Gastrocnemius medialis (tissue), 4 donors: ENCODE measurements at regions not wholly inside any gene's neighbourhood (a gene's known extent, or its start where the extent isn't known, plus 50 kb on each side); places are given as distances from the start of the nearest gene placed in this dataset.
"Not testable (repeated sequence)": the region's sequence is repeated elsewhere in the genome, so short reads cannot be mapped to it uniquely, and the experiment has no call there.

Experiments used
- ATAC-seq, 2 donors: fragments of 150-250 bp; one replicate each; pipeline ENCODE4 v1.9.1; 2016
- DNase-seq, 2 donors: peaks; one replicate each; pipeline ENCODE4 v3.0.0-alpha.2; 2019
- H3K27ac ChIP-seq, 4 donors: fragments of 200-600 bp; sonication (generic); 1 replicate in 1 of 4; 2 replicates in 3 of 4; pipeline ENCODE4 v1.5.1; 2016 to 2018; ENCODE audit warnings: mild to moderate bottlenecking in 2 of 4, moderate library complexity in 1 of 4
- H3K27me3 ChIP-seq, 3 donors: fragments of 200-600 bp; sonication (generic) in 2 of 3; 1 replicate in 1 of 3; 2 replicates in 2 of 3; pipeline versions ENCODE4 v1.5.1 to v1.6.0; 2016 to 2019; ENCODE audit warnings: mild to moderate bottlenecking in 1 of 3, moderate library complexity in 1 of 3
- H3K36me3 ChIP-seq, 2 donors: fragments of 200-600 bp; sonication (generic) in 1 of 2; one replicate each; pipeline ENCODE4 v1.5.1; 2017 to 2018
- H3K4me1 ChIP-seq, 2 donors: fragments of 200-600 bp; sonication (generic) in 1 of 2; one replicate each; pipeline ENCODE4 v1.5.1; 2016 to 2017; ENCODE audit warnings: mild to moderate bottlenecking in 2 of 2
- H3K4me3 ChIP-seq, 4 donors: fragments of 200-600 bp; sonication (generic) in 3 of 4; 1 replicate in 1 of 4; 2 replicates in 3 of 4; pipeline ENCODE4 v1.5.1; 2016 to 2019; ENCODE audit warnings: mild to moderate bottlenecking in 2 of 4
- H3K9me3 ChIP-seq, 3 donors: fragments of 200-600 bp; sonication (generic) in 2 of 3; 1 replicate in 1 of 3; 2 replicates in 2 of 3; pipeline ENCODE4 v1.5.1; 2016 to 2019
- CTCF ChIP-seq, 5 experiments: fragments of 450-650 bp in 3 of 5; fragments of 200-600 bp in 2 of 5; sonication (generic) in 2 of 5; IDR thresholded peaks in 4 of 5; conservative IDR thresholded peaks in 1 of 5; 1 replicate in 4 of 5; 2 replicates in 1 of 5; pipeline ENCODE4 v1.5.1; 2016 to 2019; ENCODE audit warnings: antibody characterized with exemption in 5 of 5, mild to moderate bottlenecking in 3 of 5, moderate library complexity in 3 of 5
- POLR2A ChIP-seq, 2 donors: fragments of 450-650 bp; IDR thresholded peaks; one replicate each; pipeline ENCODE4 v1.6.1; 2017; ENCODE audit warnings: antibody characterized with exemption in 2 of 2, mild to moderate bottlenecking in 2 of 2, moderate library complexity in 2 of 2
- in situ Hi-C, 4 donors: fragments of 200-750 bp; cut with MboI; loops; one replicate each; pipeline versions ENCODE4 v1.15.0 to v1.8.0; 2017; ENCODE audit warnings: low sequenced_read_pairs in 4 of 4
- intact Hi-C: fragments of 100-400 bp; cut with DNase I; formaldehyde crosslinking; loops from one replicate; pipeline ENCODE4 v1.15.1; 2023; ENCODE audit warnings: low total_unique reads

GRCh38 chr3:144502402-144502801 lies 530.8 kb downstream of the DIPK2A start:
- H3K9me3 ChIP-seq: no peaks in the 10 kb centered on the region

GRCh38 chr3:144506375-144506774 lies 534.8 kb downstream of the DIPK2A start:
- H3K27ac ChIP-seq, H3K4me1 ChIP-seq, in situ Hi-C loops, H3K4me3 ChIP-seq, H3K36me3 ChIP-seq, ATAC-seq, H3K27me3 ChIP-seq, intact Hi-C loops, DNase-seq, H3K9me3 ChIP-seq: not testable (repeated sequence)

More at GRCh38 chr3:144502402-144502801, 530.8 kb downstream of the DIPK2A start:
- H3K27me3 ChIP-seq: no peaks in the 10 kb centered on the region
- intact Hi-C loops: no loop called here
- no peaks in the 10 kb centered on the region for H3K4me1 ChIP-seq
- H3K36me3 ChIP-seq: no peaks in the 10 kb centered on the region
- in situ Hi-C loops: no loop called here
- ATAC-seq (no peak), DNase-seq (no peak)
- no peak for TF ChIP-seq POLR2A (IDR thresholded peaks at IDR 0.05)
- TF ChIP-seq CTCF (IDR thresholded peaks at IDR 0.05 in 4 of 5, conservative IDR thresholded peaks at IDR 0.05 in 1 of 5): no peak
- H3K4me3 ChIP-seq: no peak overlapping the region
- no peak overlapping the region for H3K27ac ChIP-seq

- in situ Hi-C loops: no loop called here
- Histone ChIP-seq H3K36me3 (no peaks in the 10 kb centered on the region), H3K27ac (no peak overlapping the region), H3K27me3 (no peaks in the 10 kb centered on the region), H3K4me3 (no peak overlapping the region), H3K9me3 (no peaks in the 10 kb centered on the region), H3K4me1 (no peaks in the 10 kb centered on the region)
- TF ChIP-seq CTCF (IDR thresholded peaks at IDR 0.05 in 4 of 5, conservative IDR thresholded peaks at IDR 0.05 in 1 of 5) (no peak), POLR2A (IDR thresholded peaks at IDR 0.05) (no peak)
- intact Hi-C loops: no loop called here
- no peak for ATAC-seq
- no peak for DNase-seq
Observed at GRCh38 chr3:144511346-144511745, 539.7 kb downstream of the DIPK2A start.

GRCh38 chr3:144516026-144516425 lies 544.4 kb downstream of the DIPK2A start:
- H3K9me3 ChIP-seq: no peaks in the 10 kb centered on the region
- ATAC-seq (no peak), DNase-seq (no peak)
- in situ Hi-C loops (no loop called here), intact Hi-C loops (no loop called here)
- H3K36me3 ChIP-seq: no peaks in the 10 kb centered on the region
- no peaks in the 10 kb centered on the region for H3K27me3 ChIP-seq
- H3K4me1 ChIP-seq: no peaks in the 10 kb centered on the region
- no peak overlapping the region for H3K4me3 ChIP-seq
- no peak overlapping the region for H3K27ac ChIP-seq
- TF ChIP-seq POLR2A (IDR thresholded peaks at IDR 0.05): no peak
- TF ChIP-seq CTCF (IDR thresholded peaks at IDR 0.05 in 4 of 5, conservative IDR thresholded peaks at IDR 0.05 in 1 of 5): no peak

GRCh38 chr3:144516589-144516988 lies 545.0 kb downstream of the DIPK2A start:
- Histone ChIP-seq H3K27me3 (no peaks in the 10 kb centered on the region), H3K4me1 (no peaks in the 10 kb centered on the region), H3K4me3 (no peak overlapping the region), H3K27ac (no peak overlapping the region), H3K9me3 (no peaks in the 10 kb centered on the region), H3K36me3 (no peaks in the 10 kb centered on the region)
- TF ChIP-seq CTCF (IDR thresholded peaks at IDR 0.05 in 4 of 5, conservative IDR thresholded peaks at IDR 0.05 in 1 of 5): no peak
- TF ChIP-seq POLR2A (IDR thresholded peaks at IDR 0.05): no peak
- ATAC-seq: no peak
- in situ Hi-C loops: no loop called here
- intact Hi-C loops: no loop called here
- no peak for DNase-seq
